Liver (tissue), 3 donors: ENCODE measurements at regions not wholly inside any gene's neighbourhood (a gene's known extent, or its start where the extent isn't known, plus 50 kb on each side); places are given as distances from the start of the nearest gene placed in this dataset.

ENCODE experiments used
- ATF3 ChIP-seq: IDR thresholded peaks from 2 replicates; pipeline ENCODE4 v1.6.1; 2016; ENCODE audit warnings: antibody characterized with exemption
- CTCF ChIP-seq: fragments of 150-350 bp; IDR thresholded peaks from 2 replicates; pipeline ENCODE4 v1.5.1; 2017; ENCODE audit warnings: improper control_type of control experiment, low read depth, low read length; ENCODE audit not compliant: missing input control
- FOXA1 ChIP-seq: IDR thresholded peaks from 2 replicates; pipeline ENCODE4 v1.6.1; 2016; ENCODE audit warnings: antibody characterized with exemption
- GABPA ChIP-seq, 2 donors: IDR thresholded peaks in 1 of 2; conservative IDR thresholded peaks in 1 of 2; 2 replicates each; pipeline ENCODE4 v1.6.1; 2016; ENCODE audit warnings: antibody characterized with exemption in 2 of 2, mild to moderate bottlenecking in 1 of 2, moderate library complexity in 1 of 2
- HNF4G ChIP-seq: IDR thresholded peaks from 2 replicates; pipeline ENCODE4 v1.6.1; 2016; ENCODE audit warnings: antibody characterized with exemption
- JUND ChIP-seq, 2 donors: IDR thresholded peaks; 2 replicates each; pipeline ENCODE4 v1.6.1; 2016; ENCODE audit warnings: antibody characterized with exemption in 2 of 2
- MAX ChIP-seq: IDR thresholded peaks from 2 replicates; pipeline ENCODE4 v1.6.1; 2016; ENCODE audit warnings: antibody characterized with exemption
- RAD21 ChIP-seq, 2 donors: IDR thresholded peaks; 2 replicates each; pipeline ENCODE4 v1.6.1; 2016; ENCODE audit warnings: antibody characterized with exemption in 2 of 2, mild to moderate bottlenecking in 2 of 2
- REST ChIP-seq: IDR thresholded peaks from 2 replicates; pipeline ENCODE4 v1.6.1; 2016; ENCODE audit warnings: antibody characterized with exemption, mild to moderate bottlenecking
- TAF1 ChIP-seq: conservative IDR thresholded peaks from 2 replicates; pipeline ENCODE4 v1.6.1; 2016; ENCODE audit warnings: antibody characterized with exemption, mild to moderate bottlenecking
- YY1 ChIP-seq: IDR thresholded peaks from 2 replicates; pipeline ENCODE4 v1.6.1; 2016; ENCODE audit warnings: antibody characterized with exemption, mild to moderate bottlenecking
- donor health status: healthy.
- donor health status: healthy.

- TF ChIP-seq YY1: no peak
- TF ChIP-seq CTCF: no peak
- no peak for TF ChIP-seq TAF1
- no peak for TF ChIP-seq JUND (IDR thresholded peaks at IDR 0.05)
- TF ChIP-seq RAD21 (IDR thresholded peaks at IDR 0.05): no peak
- TF ChIP-seq MAX: no peak
- TF ChIP-seq REST: no peak
- no peak for TF ChIP-seq FOXA1
- no peak for TF ChIP-seq ATF3
- no peak for TF ChIP-seq HNF4G
- TF ChIP-seq GABPA (IDR thresholded peaks at IDR 0.05 in 1 of 2, conservative IDR thresholded peaks at IDR 0.05 in 1 of 2): no peak
These were observed 210.0 kb downstream of the HINT1 start for GRCh38 chr5:130955041-130955440.
